NCI-H187 (cell line): ENCODE measurements at regions not wholly inside any gene's neighbourhood (a gene's known extent, or its start where the extent isn't known, plus 50 kb on each side); places are given as distances from the start of the nearest gene placed in this dataset.

Experiments used
- DNase-seq, 2 experiments: peaks; one replicate each; lab custom pipeline; 2025; lab: John Stamatoyannopoulos, UW

- DNase-seq = no peak
Measured at GRCh38 chr1:38135625-38136414, 89.2 kb upstream of the POU3F1 start.

DNA sequence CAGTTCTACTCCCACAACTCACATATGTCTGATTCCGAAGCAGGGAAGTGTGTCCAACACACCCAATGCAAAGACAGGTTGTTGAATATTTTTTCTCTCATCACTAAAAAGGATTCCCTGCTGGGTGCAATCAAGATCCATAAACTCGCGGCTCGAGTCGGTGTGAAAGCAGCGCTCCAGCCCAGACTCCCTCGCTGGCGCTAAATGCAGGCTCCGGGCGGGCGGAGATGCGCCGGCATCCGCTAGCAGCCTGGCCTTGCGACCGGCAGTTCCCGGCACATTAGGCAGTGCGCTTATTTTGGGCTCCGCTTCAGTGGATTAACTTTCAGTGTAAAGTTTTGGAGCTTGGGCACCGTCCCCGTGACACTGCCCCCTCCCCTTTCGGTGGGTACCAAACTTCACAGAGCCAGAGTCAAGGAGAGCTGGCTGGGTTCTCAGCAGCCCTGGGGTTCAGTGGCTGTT, 87.7 kb upstream of the POU3F1 start:
- no peak for DNase-seq

DNA sequence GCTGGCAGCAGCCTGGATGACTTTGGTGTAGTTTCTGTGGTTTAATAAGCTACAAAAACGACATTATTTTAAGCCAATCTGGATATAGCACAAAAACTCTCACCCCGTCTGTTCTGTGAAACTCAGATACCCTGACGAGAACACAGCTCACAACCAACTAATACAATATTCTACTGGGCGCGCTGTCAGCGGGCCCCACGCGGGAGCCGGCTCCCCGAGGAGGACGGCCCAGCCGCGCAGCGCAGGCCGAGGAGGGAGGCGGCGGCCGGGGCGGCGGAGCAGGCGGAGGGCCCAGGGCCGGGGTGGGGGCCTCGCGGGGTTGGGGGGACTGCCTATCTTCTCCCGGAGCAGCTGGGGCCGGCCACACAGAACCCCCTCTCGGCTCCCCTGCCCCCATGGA, 87.2 kb upstream of the POU3F1 start:
- DNase-seq = no peak

DNA sequence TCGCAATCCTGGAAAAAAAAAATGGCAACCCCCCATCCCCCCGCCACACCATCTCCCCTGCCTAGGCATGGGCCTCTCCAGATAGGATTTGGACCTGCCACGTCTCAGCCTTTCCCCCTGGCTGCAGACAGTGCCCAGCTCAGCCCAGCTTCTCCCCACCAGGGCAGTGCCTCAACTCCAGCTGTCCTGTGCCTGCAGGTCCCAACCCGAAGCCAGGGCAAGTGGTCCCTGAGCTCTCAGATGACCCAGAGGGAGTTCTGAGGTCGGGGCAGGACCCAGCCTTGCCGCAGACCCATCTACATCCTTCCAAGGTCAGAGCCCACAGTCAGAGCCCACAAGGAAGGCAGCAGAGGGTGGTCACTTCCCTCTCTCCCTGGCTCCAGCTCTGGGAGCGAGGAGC, 86.7 kb upstream of the POU3F1 start:
- no peak for DNase-seq

GRCh38 chr1:38132681-38133080, 86.1 kb upstream of the POU3F1 start:
- DNase-seq = no peak

GRCh38 chr1:38131024-38131585, 84.5 kb upstream of the POU3F1 start:
- no peak for DNase-seq

GRCh38 chr1:38129971-38130370, 83.4 kb upstream of the POU3F1 start:
- DNase-seq = no peak

GRCh38 chr1:38129473-38129872, 82.9 kb upstream of the POU3F1 start:
- DNase-seq = no peak

DNA sequence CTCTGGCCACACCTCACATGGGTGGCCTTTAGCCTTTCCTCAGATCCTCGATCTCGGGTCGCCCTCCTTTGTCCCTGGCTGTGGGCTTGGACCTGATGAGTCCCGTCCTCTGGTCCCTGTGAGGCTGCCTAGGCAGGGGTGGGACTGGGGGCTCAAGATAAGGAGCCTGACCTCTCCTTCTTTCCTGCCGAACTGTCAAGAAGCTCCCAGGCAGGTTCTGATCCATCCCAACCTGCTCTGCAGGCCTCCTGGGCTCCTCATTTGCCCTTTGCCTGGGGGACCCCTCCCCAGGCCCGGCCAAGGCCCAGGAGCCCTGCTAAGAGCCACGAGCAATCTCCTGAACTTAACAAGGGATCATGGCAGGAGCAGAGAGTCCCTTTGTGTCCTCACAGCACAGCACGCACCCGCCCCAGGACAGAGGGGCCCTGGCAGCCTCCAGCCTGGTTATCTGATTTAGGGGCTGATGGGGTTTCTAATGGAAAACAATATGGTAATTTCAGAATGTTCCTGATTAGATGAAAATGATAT, 82.4 kb upstream of the POU3F1 start:
- DNase-seq = no peak

DNA sequence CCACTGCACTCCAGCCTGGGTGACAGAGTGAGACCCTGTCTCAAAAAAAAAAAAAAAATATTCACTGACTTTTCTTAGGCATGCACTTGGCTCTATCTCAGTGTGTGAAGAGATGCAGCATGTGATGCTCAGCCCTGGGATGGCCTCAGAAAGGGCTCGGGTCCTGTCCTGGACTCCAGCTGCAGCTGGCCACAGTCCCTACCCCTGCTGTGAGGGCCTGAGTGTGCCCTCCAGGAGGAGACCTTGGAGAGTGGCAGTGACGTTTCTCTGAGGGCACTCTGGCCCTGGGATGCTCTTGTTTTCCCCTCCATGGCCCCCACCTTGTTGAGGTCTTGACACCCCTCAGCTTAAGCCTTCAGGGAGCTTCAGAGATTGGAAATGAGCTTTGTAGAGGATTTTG, 81.9 kb upstream of the POU3F1 start:
- DNase-seq = no peak

- no peak for DNase-seq
Measured at GRCh38 chr1:38127428-38127827, 80.8 kb upstream of the POU3F1 start.

DNA sequence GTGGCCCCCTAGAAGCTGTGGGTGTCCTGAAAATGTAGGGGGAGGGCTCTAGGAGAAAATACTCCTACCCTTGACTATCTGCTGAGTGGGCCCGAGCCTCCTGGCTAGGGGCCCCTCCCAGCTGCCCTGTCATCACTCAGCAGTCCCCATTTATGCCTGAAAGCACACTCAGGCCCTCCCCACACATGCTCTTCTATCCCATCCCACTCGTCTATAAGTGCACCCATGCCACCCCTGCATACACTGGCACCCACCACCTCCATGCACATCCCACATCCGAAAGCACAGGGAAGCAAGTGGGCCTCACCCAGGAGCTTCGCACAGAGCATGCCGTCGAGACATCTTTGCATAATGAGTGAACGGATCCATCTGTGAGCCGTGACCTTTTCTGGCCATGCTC, 80.4 kb upstream of the POU3F1 start:
- DNase-seq = no peak

DNA sequence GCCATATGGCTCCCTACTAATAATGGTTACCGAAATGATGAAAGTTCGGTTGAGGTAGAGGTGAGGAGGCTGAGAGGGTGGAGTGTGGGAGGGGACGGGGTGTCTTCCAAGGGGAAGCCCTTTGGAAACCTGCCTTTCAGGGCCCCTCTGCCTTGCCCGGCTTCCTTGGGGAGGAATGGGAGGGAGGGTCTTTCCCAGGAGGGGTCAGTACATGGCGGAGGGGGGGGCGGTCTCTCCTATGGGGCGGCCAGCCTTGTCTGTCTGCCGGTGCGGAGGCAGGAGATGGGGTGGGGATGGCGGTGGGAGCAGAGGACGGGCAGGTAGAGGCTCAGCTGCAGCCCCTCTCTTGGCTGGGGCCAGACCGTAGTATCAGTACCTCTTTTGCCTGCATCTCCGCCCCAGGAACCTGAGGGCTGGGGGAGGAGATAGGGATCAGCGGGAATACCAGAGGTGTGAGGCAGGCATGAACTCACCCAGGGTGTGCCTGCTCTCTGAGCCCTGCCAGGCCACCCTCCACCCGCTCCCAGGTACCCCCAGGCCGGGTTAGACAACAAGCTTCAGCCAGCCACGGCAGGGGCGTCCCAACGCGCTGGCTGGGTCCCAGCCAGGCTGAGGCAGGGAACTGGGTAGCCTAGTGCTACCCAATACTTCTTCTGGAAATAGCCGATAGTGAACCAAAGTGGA, 79.4 kb upstream of the POU3F1 start:
- DNase-seq = no peak

- DNase-seq = no peak
Measured at GRCh38 chr1:38125016-38125415, 78.4 kb upstream of the POU3F1 start.

GRCh38 chr1:38123356-38124135, 77.0 kb upstream of the POU3F1 start:
- no peak for DNase-seq

DNA sequence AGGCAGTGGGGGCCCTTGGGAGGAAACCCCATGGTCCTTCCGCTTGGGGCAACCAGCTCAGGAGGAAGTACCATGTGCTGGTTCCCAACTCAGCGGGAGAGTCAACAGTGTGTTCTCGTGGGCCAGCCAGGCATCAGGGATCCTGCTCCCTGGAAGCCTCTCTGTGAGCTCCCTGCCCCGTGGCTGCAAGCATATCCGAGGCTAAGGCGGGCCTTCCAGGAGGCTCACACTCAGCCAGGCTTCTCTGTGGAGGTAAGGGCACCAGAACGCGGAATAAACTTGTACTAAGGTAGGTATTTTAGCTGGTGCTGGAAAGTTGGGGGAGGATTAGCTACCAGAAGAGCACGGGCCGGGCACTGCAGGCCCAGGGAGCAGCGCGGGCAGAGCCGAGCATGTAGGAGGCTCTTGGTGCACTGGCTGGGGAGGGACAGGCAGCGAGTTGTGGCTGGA, 74.7 kb upstream of the POU3F1 start:
- no peak for DNase-seq

- DNase-seq = no peak
Measured at GRCh38 chr1:38120552-38121230, 74.1 kb upstream of the POU3F1 start.

GRCh38 chr1:38118976-38119375, 72.4 kb upstream of the POU3F1 start:
- no peak for DNase-seq

DNA sequence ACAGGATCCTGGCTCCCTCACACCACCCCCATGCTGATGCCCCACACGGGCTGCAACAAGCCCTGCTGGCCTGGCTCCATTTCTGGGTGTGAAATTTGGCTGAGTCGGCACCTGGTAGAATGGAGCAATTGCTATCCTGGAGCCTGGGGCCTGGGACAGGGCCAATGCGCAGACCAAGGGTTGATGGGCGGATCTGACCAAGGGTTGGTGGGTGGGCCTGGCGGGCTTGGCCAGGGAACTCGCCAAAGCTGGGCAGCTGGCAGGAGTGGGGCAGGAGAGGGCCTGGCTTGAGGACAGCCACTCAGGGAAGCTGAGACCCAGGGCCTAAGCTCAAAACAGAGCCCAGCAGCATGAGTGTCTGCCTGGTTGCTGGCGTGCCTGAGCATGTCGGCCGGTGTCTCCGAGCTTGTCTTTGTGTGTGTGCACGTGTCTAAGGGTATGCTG, 70.9 kb upstream of the POU3F1 start:
- no peak for DNase-seq

DNA sequence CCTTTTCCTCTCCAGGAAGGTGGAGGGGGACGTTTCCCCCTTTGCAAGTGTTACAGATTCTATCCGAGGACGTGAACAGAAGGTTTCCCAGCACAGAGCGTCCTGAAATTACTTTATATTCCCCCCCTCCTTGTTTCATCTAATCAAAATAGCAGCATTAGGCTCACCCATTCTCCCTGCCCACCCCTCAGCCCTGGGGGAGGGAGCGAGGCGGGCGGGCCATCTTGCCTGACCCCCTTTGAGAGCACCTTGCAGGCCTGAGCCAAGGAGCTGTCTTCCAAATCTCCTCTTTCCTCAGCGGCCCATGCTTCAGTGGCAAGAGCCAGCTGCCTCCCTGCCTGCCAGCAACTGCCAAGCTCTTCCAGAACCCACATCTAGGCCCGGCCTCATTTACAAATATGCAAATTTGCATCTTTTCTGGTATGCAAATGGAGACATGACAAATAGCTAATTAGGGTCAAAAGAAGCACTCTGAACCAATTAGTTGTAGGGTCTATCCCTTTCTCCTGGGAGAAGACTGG, 69.1 kb upstream of the POU3F1 start:
- DNase-seq = no peak

- DNase-seq = no peak
Measured at GRCh38 chr1:38115226-38115625, 68.6 kb upstream of the POU3F1 start.
